Loucy (cell line): ENCODE measurements at regions not wholly inside any gene's neighbourhood (a gene's known extent, or its start where the extent isn't known, plus 50 kb on each side); places are given as distances from the start of the nearest gene placed in this dataset.

Experiments used
- CTCF ChIP-seq: fragments of 200-600 bp; sonication (generic); conservative IDR thresholded peaks from 2 replicates; pipeline ENCODE4 v1.5.1; 2014; ENCODE audit warnings: mild to moderate bottlenecking, antibody characterized with exemption, low read length
- EZH2phosphoT487 ChIP-seq: fragments of 200-600 bp; IDR thresholded peaks from 2 replicates; pipeline ENCODE4 v1.6.1; 2018; ENCODE audit warnings: antibody characterized with exemption, mild to moderate bottlenecking, moderate library complexity, borderline replicate concordance

DNA sequence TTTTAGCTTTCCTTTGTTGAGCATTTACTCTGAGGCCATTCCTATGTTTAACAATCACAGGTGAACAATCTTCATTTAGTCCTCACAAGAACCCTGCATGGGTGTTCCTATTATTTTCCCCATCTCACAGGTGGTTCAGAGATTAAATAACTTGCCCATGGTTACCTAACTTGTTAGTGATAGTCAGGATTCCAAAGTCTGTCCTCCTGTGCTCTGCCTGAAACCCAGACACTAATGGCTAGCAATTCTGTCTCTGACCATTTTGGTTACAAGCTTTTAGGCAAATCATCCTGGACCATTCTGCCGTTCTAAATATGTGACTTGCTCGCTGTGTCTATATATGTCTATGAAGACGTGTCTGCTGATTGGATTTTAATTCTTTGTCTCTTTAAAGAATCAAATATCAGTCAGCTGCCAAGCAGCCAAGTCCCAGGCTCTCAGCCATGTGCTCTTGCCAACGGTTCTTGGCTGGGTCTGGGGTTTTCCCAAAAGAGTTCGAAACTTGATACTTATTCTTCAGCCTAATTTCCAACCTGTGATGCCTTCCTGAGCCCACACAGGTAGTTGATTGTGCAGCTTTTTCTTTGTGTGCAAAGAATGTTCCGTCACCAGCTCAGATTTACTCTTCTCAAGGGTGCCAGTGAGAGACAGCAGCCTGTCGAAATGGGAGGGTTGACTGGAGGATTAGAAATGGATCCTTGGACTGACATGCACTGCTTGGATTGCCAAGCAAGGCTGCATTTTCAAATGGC, 121.7 kb downstream of the NREP start:
- TF ChIP-seq CTCF (no peak), EZH2phosphoT487 (no peak)
